Large intestine (tissue), 3 donors: ENCODE measurements at regions not wholly inside any gene's neighbourhood (a gene's known extent, or its start where the extent isn't known, plus 50 kb on each side); places are given as distances from the start of the nearest gene placed in this dataset.

Source experiments
- DNase-seq, 2 donors: peaks; one replicate each; pipeline versions ENCODE4 v3.0.0 to v3.0.0-alpha.2; 2013
- H3K27ac ChIP-seq: one replicate; pipeline ENCODE4 v1.5.1; 2013; ENCODE audit warnings: low read length
- H3K27me3 ChIP-seq: 2 replicates; pipeline ENCODE4 v1.6.1; 2013; ENCODE audit warnings: low read length; ENCODE audit not compliant: control insufficient read depth, insufficient read depth
- H3K36me3 ChIP-seq: 2 replicates; pipeline ENCODE4 v1.6.1; 2013; ENCODE audit warnings: low read length; ENCODE audit not compliant: control insufficient read depth, insufficient read depth
- H3K4me1 ChIP-seq: one replicate; pipeline ENCODE4 v1.6.1; 2013; ENCODE audit warnings: low read length; ENCODE audit not compliant: control insufficient read depth, insufficient read depth
- H3K4me3 ChIP-seq: one replicate; pipeline ENCODE4 v1.5.1; 2013; ENCODE audit warnings: low read length
- H3K9me3 ChIP-seq: one replicate; pipeline ENCODE4 v1.6.1; 2013; ENCODE audit warnings: mild to moderate bottlenecking, low read depth, low read length, moderate library complexity; ENCODE audit not compliant: control insufficient read depth
- WGBS: methylation state at CpG from one replicate; pipeline ENCODE4 v1.1.5; 2013; ENCODE audit warnings: low lambda C conversion rate; ENCODE audit not compliant: insufficient coverage; 5-methylcytosine and 5-hydroxymethylcytosine counted together

- H3K36me3 ChIP-seq, result no peaks in the 10 kb centered on the region
- no peaks in the 10 kb centered on the region for H3K27me3 ChIP-seq
- no CpG with 5 or more reads among the region's 6 CpGs for WGBS
- DNase-seq, result no peak
- peaks cover 4% of the 10 kb centered on the region for H3K4me1 ChIP-seq
- no peak overlapping the region for H3K4me3 ChIP-seq
- no peak overlapping the region for H3K27ac ChIP-seq
- H3K9me3 ChIP-seq, result no peaks in the 10 kb centered on the region
Observed at GRCh38 chr2:129071531-129071930, 752.9 kb upstream of the HS6ST1 start.

- WGBS, result 86% methylated on average over 1 of the region's 3 CpGs
- Histone ChIP-seq H3K4me3 (no peak overlapping the region), H3K36me3 (no peaks in the 10 kb centered on the region), H3K9me3 (no peaks in the 10 kb centered on the region), H3K27me3 (no peaks in the 10 kb centered on the region), H3K4me1 (peaks cover 4% of the 10 kb centered on the region), H3K27ac (no peak overlapping the region)
- no peak for DNase-seq
Observed at GRCh38 chr2:129074298-129074920, 755.7 kb upstream of the HS6ST1 start.

- H3K27me3 ChIP-seq, result no peaks in the 10 kb centered on the region
- H3K9me3 ChIP-seq, result no peaks in the 10 kb centered on the region
- peak in 1 of 2 donors; percentile 8 for DNase-seq
- WGBS, result no CpG with 5 or more reads among the region's 3 CpGs
- no peak overlapping the region for H3K27ac ChIP-seq
- H3K36me3 ChIP-seq, result no peaks in the 10 kb centered on the region
- no peaks in the 10 kb centered on the region for H3K4me1 ChIP-seq
- H3K4me3 ChIP-seq, result no peak overlapping the region
Observed at GRCh38 chr2:129078548-129078947, 759.9 kb upstream of the HS6ST1 start.

- H3K36me3 ChIP-seq, result no peaks in the 10 kb centered on the region
- no peak overlapping the region for H3K27ac ChIP-seq
- no peaks in the 10 kb centered on the region for H3K27me3 ChIP-seq
- no peak overlapping the region for H3K4me3 ChIP-seq
- no peaks in the 10 kb centered on the region for H3K4me1 ChIP-seq
- 65% methylated on average over 2 of the region's 7 CpGs for WGBS
- no peaks in the 10 kb centered on the region for H3K9me3 ChIP-seq
- DNase-seq, result no peak
Observed at GRCh38 chr2:129080715-129081476, 762.2 kb upstream of the HS6ST1 start.

GRCh38 chr2:129085386-129085785 is 766.7 kb upstream of the HS6ST1 start:
- Histone ChIP-seq H3K27ac (no peak overlapping the region), H3K36me3 (no peaks in the 10 kb centered on the region), H3K4me1 (no peaks in the 10 kb centered on the region), H3K27me3 (no peaks in the 10 kb centered on the region), H3K4me3 (no peak overlapping the region), H3K9me3 (no peaks in the 10 kb centered on the region)
- DNase-seq, result no peak
- no CpG with 5 or more reads among the region's 3 CpGs for WGBS

GRCh38 chr2:129087133-129087813 is 768.6 kb upstream of the HS6ST1 start:
- Histone ChIP-seq H3K4me3 (no peak overlapping the region), H3K9me3 (no peaks in the 10 kb centered on the region), H3K27me3 (no peaks in the 10 kb centered on the region), H3K36me3 (no peaks in the 10 kb centered on the region), H3K4me1 (no peaks in the 10 kb centered on the region), H3K27ac (no peak overlapping the region)
- no peak for DNase-seq
- WGBS, result 93% methylated on average over 2 of the region's 2 CpGs

- Histone ChIP-seq H3K4me1 (no peaks in the 10 kb centered on the region), H3K4me3 (no peak overlapping the region), H3K27me3 (no peaks in the 10 kb centered on the region), H3K9me3 (no peaks in the 10 kb centered on the region), H3K27ac (no peak overlapping the region), H3K36me3 (no peaks in the 10 kb centered on the region)
- DNase-seq, result no peak
- WGBS, result 81% methylated on average over 3 of the region's 3 CpGs
Observed at GRCh38 chr2:129091620-129092019, 773.0 kb upstream of the HS6ST1 start.

- 67% methylated on average over 1 of the region's 5 CpGs for WGBS
- H3K4me3 ChIP-seq, result no peak overlapping the region
- H3K4me1 ChIP-seq, result no peaks in the 10 kb centered on the region
- no peak overlapping the region for H3K27ac ChIP-seq
- H3K9me3 ChIP-seq, result no peaks in the 10 kb centered on the region
- H3K36me3 ChIP-seq, result no peaks in the 10 kb centered on the region
- H3K27me3 ChIP-seq, result no peaks in the 10 kb centered on the region
- no peak for DNase-seq
Observed at GRCh38 chr2:129092956-129093355, 774.3 kb upstream of the HS6ST1 start.

- no peak overlapping the region for H3K4me3 ChIP-seq
- H3K4me1 ChIP-seq, result no peaks in the 10 kb centered on the region
- WGBS, result 100% methylated on average over 1 of the region's 2 CpGs
- H3K27ac ChIP-seq, result no peak overlapping the region
- H3K36me3 ChIP-seq, result no peaks in the 10 kb centered on the region
- H3K27me3 ChIP-seq, result no peaks in the 10 kb centered on the region
- DNase-seq, result no peak
- H3K9me3 ChIP-seq, result no peaks in the 10 kb centered on the region
Observed at GRCh38 chr2:129101186-129101585, 782.5 kb upstream of the HS6ST1 start.

- Histone ChIP-seq H3K27ac (no peak overlapping the region), H3K27me3 (no peaks in the 10 kb centered on the region), H3K4me1 (no peaks in the 10 kb centered on the region), H3K9me3 (no peaks in the 10 kb centered on the region), H3K36me3 (no peaks in the 10 kb centered on the region), H3K4me3 (no peak overlapping the region)
- no peak for DNase-seq
- WGBS, result 40% methylated on average over 2 of the region's 13 CpGs
Observed at GRCh38 chr2:129103936-129104878, 785.5 kb upstream of the HS6ST1 start.
